ENCODE measurements at regions not wholly inside any gene's neighbourhood (a gene's known extent, or its start where the extent isn't known, plus 50 kb on each side); places are given as distances from the start of the nearest gene placed in this dataset.

- DNase-seq, result no peak
- Mint-ChIP-seq H3K36me3 (ENCODE audit: low read depth) (no peaks in the 10 kb centered on the region), H3K27ac (no peak overlapping the region), H3K9me3 (peaks cover 5% of the 10 kb centered on the region), H3K4me1 (no peaks in the 10 kb centered on the region), H3K4me3 (no peak overlapping the region), H3K27me3 (ENCODE audit: low read depth, poor library complexity) (no peaks in the 10 kb centered on the region)
- no peak for TF ChIP-seq CTCF (IDR thresholded peaks at IDR 0.05)
Observed at GRCh38 chr5:120372899-120373298, 91.2 kb upstream of the PRR16 start.

- H3K36me3 Mint-ChIP-seq (ENCODE audit: low read depth), result no peaks in the 10 kb centered on the region
- peaks cover 20% of the 10 kb centered on the region for H3K9me3 Mint-ChIP-seq
- H3K4me1 Mint-ChIP-seq, result no peaks in the 10 kb centered on the region
Observed at GRCh38 chr5:120375248-120375647, 88.9 kb upstream of the PRR16 start.

GRCh38 chr5:120380644-120381043, 83.5 kb upstream of the PRR16 start:
- no peak for DNase-seq

More at GRCh38 chr5:120375248-120375647, 88.9 kb upstream of the PRR16 start:
- DNase-seq, result no peak
- H3K27ac Mint-ChIP-seq, result no peak overlapping the region
- no peaks in the 10 kb centered on the region for H3K27me3 Mint-ChIP-seq (ENCODE audit: low read depth, poor library complexity)
- H3K4me3 Mint-ChIP-seq, result no peak overlapping the region
- no peak for TF ChIP-seq CTCF (IDR thresholded peaks at IDR 0.05)

GRCh38 chr5:120382833-120383232, 81.3 kb upstream of the PRR16 start:
- peaks cover 25% of the 10 kb centered on the region for H3K9me3 Mint-ChIP-seq
- H3K36me3 Mint-ChIP-seq (ENCODE audit: low read depth), result no peaks in the 10 kb centered on the region

More at GRCh38 chr5:120380644-120381043, 83.5 kb upstream of the PRR16 start:
- Mint-ChIP-seq H3K27ac (no peak overlapping the region), H3K36me3 (ENCODE audit: low read depth) (no peaks in the 10 kb centered on the region), H3K4me1 (no peaks in the 10 kb centered on the region), H3K4me3 (no peak overlapping the region), H3K27me3 (ENCODE audit: low read depth, poor library complexity) (no peaks in the 10 kb centered on the region), H3K9me3 (peaks cover 29% of the 10 kb centered on the region)
- no peak for TF ChIP-seq CTCF (IDR thresholded peaks at IDR 0.05)

GRCh38 chr5:120386981-120387380, 77.1 kb upstream of the PRR16 start:
- no peak for TF ChIP-seq CTCF (IDR thresholded peaks at IDR 0.05)
- H3K36me3 Mint-ChIP-seq (ENCODE audit: low read depth), result no peaks in the 10 kb centered on the region
- DNase-seq, result no peak

More at GRCh38 chr5:120382833-120383232, 81.3 kb upstream of the PRR16 start:
- H3K4me3 Mint-ChIP-seq, result no peak overlapping the region
- no peaks in the 10 kb centered on the region for H3K4me1 Mint-ChIP-seq
- no peak overlapping the region for H3K27ac Mint-ChIP-seq
- DNase-seq, result no peak
- H3K27me3 Mint-ChIP-seq (ENCODE audit: low read depth, poor library complexity), result no peaks in the 10 kb centered on the region
- no peak for TF ChIP-seq CTCF (IDR thresholded peaks at IDR 0.05)

GRCh38 chr5:120388016-120388781, 75.9 kb upstream of the PRR16 start:
- Mint-ChIP-seq H3K4me3 (no peak overlapping the region), H3K27ac (no peak overlapping the region), H3K36me3 (ENCODE audit: low read depth) (no peaks in the 10 kb centered on the region), H3K9me3 (no peaks in the 10 kb centered on the region), H3K4me1 (no peaks in the 10 kb centered on the region), H3K27me3 (ENCODE audit: low read depth, poor library complexity) (no peaks in the 10 kb centered on the region)
- DNase-seq, result no peak
- no peak for TF ChIP-seq CTCF (IDR thresholded peaks at IDR 0.05)

More at GRCh38 chr5:120386981-120387380, 77.1 kb upstream of the PRR16 start:
- Mint-ChIP-seq H3K9me3 (no peaks in the 10 kb centered on the region), H3K4me3 (no peak overlapping the region), H3K27ac (no peak overlapping the region), H3K4me1 (no peaks in the 10 kb centered on the region), H3K27me3 (ENCODE audit: low read depth, poor library complexity) (no peaks in the 10 kb centered on the region)
